ENCODE measurements at regions not wholly inside any gene's neighbourhood (a gene's known extent, or its start where the extent isn't known, plus 50 kb on each side); places are given as distances from the start of the nearest gene placed in this dataset.
A peak's percentile ranks its signal among the peaks of the same experiment; 100 is the strongest.

- TF ChIP-seq REST (IDR thresholded peaks at IDR 0.05; ENCODE audit: borderline replicate concordance) (peak; percentile 9; the same call in 1 of the 2 replicates), REST (CRISPR knock-in tag; IDR thresholded peaks at IDR 0.05; ENCODE audit: low read depth) (no peak), SMAD3 (CRISPR knock-in tag; conservative IDR thresholded peaks at IDR 0.05) (no peak), STAG1 (CRISPR knock-in tag; IDR thresholded peaks at IDR 0.05; ENCODE audit: borderline replicate concordance) (no peak), SETDB1 (IDR thresholded peaks at IDR 0.05; ENCODE audit: low read length) (no peak), HNRNPL (IDR thresholded peaks at IDR 0.05; ENCODE audit: low read depth, low read length) (no peak), TEAD2 (tag; IDR thresholded peaks at IDR 0.05) (no peak), HMBOX1 (IDR thresholded peaks at IDR 0.05) (0 out of 2 replicates have a peak, but pooled peaks have one; percentile 17), RBBP5 (IDR thresholded peaks at IDR 0.05; ENCODE audit: borderline replicate concordance, insufficient read depth, low read length, poor library complexity, severe bottlenecking) (no peak), DMBX1 (CRISPR knock-in tag; IDR thresholded peaks at IDR 0.05; ENCODE audit: borderline replicate concordance) (no peak), KDM1A (IDR thresholded peaks at IDR 0.05) (peak in 1 of 2 experiments; percentile 62; a peak in 3 of 4 replicates), YBX1 (IDR thresholded peaks at IDR 0.05) (no peak), CBX2 (IDR thresholded peaks at IDR 0.05; ENCODE audit: insufficient read depth, low read length, poor library complexity, severe bottlenecking) (no peak), SMAD1 (IDR thresholded peaks at IDR 0.05; ENCODE audit: low read depth, low read length, partially characterized antibody) (no peak), SMARCE1 (IDR thresholded peaks at IDR 0.05) (0 out of 2 replicates have a peak, but pooled peaks have one; percentile 27), ZC3H11A (IDR thresholded peaks at IDR 0.05; ENCODE audit: low read depth, low read length) (no peak)
Measured at GRCh38 chr2:37585982-37586621, 85.3 kb downstream of the CDC42EP3 start (continued).

Data from K562 (cell line).